ENCODE measurements at regions not wholly inside any gene's neighbourhood (a gene's known extent, or its start where the extent isn't known, plus 50 kb on each side); places are given as distances from the start of the nearest gene placed in this dataset.

DNA sequence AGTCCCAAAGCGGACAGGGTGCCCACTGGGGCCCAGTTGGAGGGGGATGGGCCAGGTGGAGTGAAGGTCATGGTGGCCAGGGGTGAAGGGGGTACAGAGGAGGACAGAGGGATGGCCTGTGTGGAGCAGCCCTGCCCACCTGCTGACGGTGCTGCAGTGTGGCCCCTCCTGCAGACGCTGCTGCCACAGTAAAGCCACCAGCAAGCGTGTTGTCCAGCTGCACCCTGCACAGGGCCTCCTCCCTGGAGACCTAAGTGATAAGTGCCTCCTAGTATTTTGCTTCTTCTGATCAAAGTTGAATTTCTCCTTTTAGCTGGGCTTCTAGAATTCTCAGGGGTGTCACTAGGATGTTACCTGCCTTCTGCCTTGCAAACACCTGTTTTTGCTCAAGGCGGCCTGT lies 299.3 kb upstream of the IRX4 start:
- TF ChIP-seq, protein P1, sequence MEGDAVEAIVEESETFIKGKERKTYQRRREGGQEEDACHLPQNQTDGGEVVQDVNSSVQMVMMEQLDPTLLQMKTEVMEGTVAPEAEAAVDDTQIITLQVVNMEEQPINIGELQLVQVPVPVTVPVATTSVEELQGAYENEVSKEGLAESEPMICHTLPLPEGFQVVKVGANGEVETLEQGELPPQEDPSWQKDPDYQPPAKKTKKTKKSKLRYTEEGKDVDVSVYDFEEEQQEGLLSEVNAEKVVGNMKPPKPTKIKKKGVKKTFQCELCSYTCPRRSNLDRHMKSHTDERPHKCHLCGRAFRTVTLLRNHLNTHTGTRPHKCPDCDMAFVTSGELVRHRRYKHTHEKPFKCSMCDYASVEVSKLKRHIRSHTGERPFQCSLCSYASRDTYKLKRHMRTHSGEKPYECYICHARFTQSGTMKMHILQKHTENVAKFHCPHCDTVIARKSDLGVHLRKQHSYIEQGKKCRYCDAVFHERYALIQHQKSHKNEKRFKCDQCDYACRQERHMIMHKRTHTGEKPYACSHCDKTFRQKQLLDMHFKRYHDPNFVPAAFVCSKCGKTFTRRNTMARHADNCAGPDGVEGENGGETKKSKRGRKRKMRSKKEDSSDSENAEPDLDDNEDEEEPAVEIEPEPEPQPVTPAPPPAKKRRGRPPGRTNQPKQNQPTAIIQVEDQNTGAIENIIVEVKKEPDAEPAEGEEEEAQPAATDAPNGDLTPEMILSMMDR (IDR thresholded peaks at IDR 0.05): no peak
- no peak for TF ChIP-seq POLR2A (IDR thresholded peaks at IDR 0.05)
